ENCODE measurements at regions not wholly inside any gene's neighbourhood (a gene's known extent, or its start where the extent isn't known, plus 50 kb on each side); places are given as distances from the start of the nearest gene placed in this dataset.
"Not testable (repeated sequence)": the region's sequence is repeated elsewhere in the genome, so short reads cannot be mapped to it uniquely, and the experiment has no call there.

GRCh38 chr5:36796155-36796554 lies 80.4 kb upstream of the NIPBL start:
- no peak for DNase-seq (ENCODE audit: low read depth)
- TF ChIP-seq CTCF (IDR thresholded peaks at IDR 0.05; ENCODE audit: insufficient read depth, low read length): no peak
- no peak overlapping the region for H3K4me3 ChIP-seq (ENCODE audit: low read depth, low read length)

GRCh38 chr5:36801523-36801922 lies 75.0 kb upstream of the NIPBL start:
- DNase-seq (ENCODE audit: low read depth): no peak
- TF ChIP-seq CTCF (IDR thresholded peaks at IDR 0.05; ENCODE audit: insufficient read depth, low read length): no peak
- H3K4me3 ChIP-seq (ENCODE audit: low read depth, low read length): no peak overlapping the region

- DNase-seq (ENCODE audit: low read depth): no peak
- no peak overlapping the region for H3K4me3 ChIP-seq (ENCODE audit: low read depth, low read length)
- TF ChIP-seq CTCF (IDR thresholded peaks at IDR 0.05; ENCODE audit: insufficient read depth, low read length): no peak
Observed at GRCh38 chr5:36802187-36802586, 74.4 kb upstream of the NIPBL start.

GRCh38 chr5:36813249-36813648 lies 63.3 kb upstream of the NIPBL start:
- not testable (repeated sequence) for H3K4me3 ChIP-seq (ENCODE audit: low read depth, low read length); DNase-seq (ENCODE audit: low read depth)

GRCh38 chr5:36815871-36816270 lies 60.7 kb upstream of the NIPBL start:
- H3K4me3 ChIP-seq (ENCODE audit: low read depth, low read length): no peak overlapping the region
- no peak for DNase-seq (ENCODE audit: low read depth)
- TF ChIP-seq CTCF (IDR thresholded peaks at IDR 0.05; ENCODE audit: insufficient read depth, low read length): no peak

GRCh38 chr5:36820900-36821299 lies 55.7 kb upstream of the NIPBL start:
- H3K4me3 ChIP-seq (ENCODE audit: low read depth, low read length): no peak overlapping the region
- DNase-seq (ENCODE audit: low read depth): no peak
- TF ChIP-seq CTCF (IDR thresholded peaks at IDR 0.05; ENCODE audit: insufficient read depth, low read length): no peak

- no peak for TF ChIP-seq CTCF (IDR thresholded peaks at IDR 0.05; ENCODE audit: insufficient read depth, low read length)
- H3K4me3 ChIP-seq (ENCODE audit: low read depth, low read length): no peak overlapping the region
- DNase-seq (ENCODE audit: low read depth): no peak
Observed at GRCh38 chr5:36826694-36827093, 49.9 kb upstream of the NIPBL start.

Data from fibroblast of the aortic adventitia (primary cell).